NCI-H1930 (cell line): ENCODE measurements at regions not wholly inside any gene's neighbourhood (a gene's known extent, or its start where the extent isn't known, plus 50 kb on each side); places are given as distances from the start of the nearest gene placed in this dataset.

ENCODE experiments used
- DNase-seq, 2 experiments: peaks; one replicate each; lab custom pipeline; 2025; lab: John Stamatoyannopoulos, UW

GRCh38 chr19:29429021-29429420 is 96.8 kb upstream of the VSTM2B start:
- no peak for DNase-seq

- no peak for DNase-seq
Measured at GRCh38 chr19:29429581-29429980, 96.2 kb upstream of the VSTM2B start.

GRCh38 chr19:29431332-29431731 is 94.5 kb upstream of the VSTM2B start:
- DNase-seq: no peak

- no peak for DNase-seq
Measured at GRCh38 chr19:29432677-29433076, 93.1 kb upstream of the VSTM2B start.

- no peak for DNase-seq
Measured at GRCh38 chr19:29436591-29437103, 89.1 kb upstream of the VSTM2B start.

- no peak for DNase-seq
Measured at GRCh38 chr19:29439021-29439420, 86.8 kb upstream of the VSTM2B start.

- no peak for DNase-seq
Measured at GRCh38 chr19:29439688-29440550, 85.9 kb upstream of the VSTM2B start.

GRCh38 chr19:29442094-29442493 is 83.7 kb upstream of the VSTM2B start:
- no peak for DNase-seq

- DNase-seq: no peak
Measured at GRCh38 chr19:29442910-29443309, 82.9 kb upstream of the VSTM2B start.

- no peak for DNase-seq
Measured at GRCh38 chr19:29445246-29445645, 80.5 kb upstream of the VSTM2B start.

- no peak for DNase-seq
Measured at GRCh38 chr19:29446361-29446760, 79.4 kb upstream of the VSTM2B start.

GRCh38 chr19:29448046-29448445 is 77.7 kb upstream of the VSTM2B start:
- DNase-seq: no peak

- no peak for DNase-seq
Measured at GRCh38 chr19:29449371-29449770, 76.4 kb upstream of the VSTM2B start.

GRCh38 chr19:29450306-29450705 is 75.5 kb upstream of the VSTM2B start:
- DNase-seq: no peak

- no peak for DNase-seq
Measured at GRCh38 chr19:29450812-29451211, 75.0 kb upstream of the VSTM2B start.

- DNase-seq: no peak
Measured at GRCh38 chr19:29454109-29454508, 71.7 kb upstream of the VSTM2B start.

- DNase-seq: no peak
Measured at GRCh38 chr19:29457413-29457812, 68.4 kb upstream of the VSTM2B start.

- peak; percentile 5 to 52 for DNase-seq
Measured at GRCh38 chr19:29467824-29468401, 57.9 kb upstream of the VSTM2B start.

- no peak for DNase-seq
Measured at GRCh38 chr19:29475469-29475868, 50.3 kb upstream of the VSTM2B start.
